ENCODE measurements at regions not wholly inside any gene's neighbourhood (a gene's known extent, or its start where the extent isn't known, plus 50 kb on each side); places are given as distances from the start of the nearest gene placed in this dataset.
"Not testable (repeated sequence)": the region's sequence is repeated elsewhere in the genome, so short reads cannot be mapped to it uniquely, and the experiment has no call there.

- Histone ChIP-seq H3K27ac (no peak overlapping the region), H3K4me1 (no peaks in the 10 kb centered on the region), H3K9me3 (no peaks in the 10 kb centered on the region), H3K4me2 (no peak overlapping the region), H3K4me3 (no peak overlapping the region)
- WGBS (ENCODE audit: missing lambda C conversion rate): 3% methylated on average over 1 of the region's 1 CpG
- POLR2A ChIA-PET: no interaction called here
- ATAC-seq (no peak), DNase-seq (ENCODE audit: low read depth in 1 of 2, low spot score in 1 of 2) (no peak), FAIRE-seq (no peak)
- TF ChIP-seq HMGXB4 (CRISPR knock-in tag; IDR thresholded peaks at IDR 0.05; ENCODE audit: borderline replicate concordance) (no peak), NPAS2 (CRISPR knock-in tag; IDR thresholded peaks at IDR 0.05; ENCODE audit: borderline replicate concordance) (no peak), NFE2L2 (conservative IDR thresholded peaks at IDR 0.05; ENCODE audit: low read length) (no peak), E2F6 (IDR thresholded peaks at IDR 0.05; ENCODE audit: borderline replicate concordance, low read depth) (no peak), CEBPB (IDR thresholded peaks at IDR 0.05) (no peak), JUN (IDR thresholded peaks at IDR 0.05) (no peak), FOSL2 (IDR thresholded peaks at IDR 0.05) (no peak), FOSL2 (CRISPR knock-in tag; IDR thresholded peaks at IDR 0.05) (no peak), ZNF302 (CRISPR knock-in tag; IDR thresholded peaks at IDR 0.05) (no peak), HES2 (IDR thresholded peaks at IDR 0.05) (no peak)
- CTCF ChIA-PET: no interaction called here
These were observed 160.9 kb upstream of the MME start for GRCh38 chr3:154919226-154919625.

- ATAC-seq: peak in 1 of 2 experiments; percentile 58; a peak in 2 of 6 replicates
- 0 out of 3 replicates have a peak, but pooled peaks cover 2% of the 10 kb centered on the region for H3K9me3 ChIP-seq
- POLR2A ChIA-PET: no interaction called here
These were observed 175.8 kb upstream of the MME start for GRCh38 chr3:154904328-154904727.

GRCh38 chr3:154902495-154902894 is 177.6 kb upstream of the MME start:
- H3K9me3 ChIP-seq; ATAC-seq; H3K4me3 ChIP-seq; H3K4me1 ChIP-seq; DNase-seq (ENCODE audit: low read depth in 1 of 2, low spot score in 1 of 2); POLR2A ChIA-PET; H3K27ac ChIP-seq; FAIRE-seq; H3K4me2 ChIP-seq: not testable (repeated sequence)
- CTCF ChIA-PET: interaction anchor here (0.9 kb wide), 1 partner anchor 144 kb away, joined by 3 read pairs; no protein-coding TSS in a partner anchor

More at GRCh38 chr3:154904328-154904727, 175.8 kb upstream of the MME start:
- DNase-seq (ENCODE audit: low read depth in 1 of 2, low spot score in 1 of 2) (peak in 1 of 2 experiments; percentile 11), FAIRE-seq (no peak)
- Histone ChIP-seq H3K4me2 (no peak overlapping the region), H3K27ac (no peak overlapping the region), H3K4me1 (no peaks in the 10 kb centered on the region), H3K4me3 (no peak overlapping the region)
- TF ChIP-seq MYC (IDR thresholded peaks at IDR 0.05; ENCODE audit: borderline replicate concordance, low read length) (no peak), MAZ (IDR thresholded peaks at IDR 0.05; ENCODE audit: borderline replicate concordance, low read depth, low read length) (no peak), NPAS2 (CRISPR knock-in tag; IDR thresholded peaks at IDR 0.05; ENCODE audit: borderline replicate concordance) (no peak), ATOH8 (CRISPR knock-in tag; IDR thresholded peaks at IDR 0.05; ENCODE audit: low read depth) (no peak), JUNB (IDR thresholded peaks at IDR 0.05) (no peak)
- 0% methylated on average over 2 of the region's 2 CpGs for WGBS (ENCODE audit: missing lambda C conversion rate)
- CTCF ChIA-PET: interaction anchor here (1.7 kb wide), 1 partner anchor 419 kb away, joined by 5 read pairs; no protein-coding TSS in a partner anchor

GRCh38 chr3:154901278-154901677 is 178.8 kb upstream of the MME start:
- POLR2A ChIA-PET: no interaction called here
- H3K4me2 ChIP-seq: no peak overlapping the region
- ATAC-seq (no peak), FAIRE-seq (no peak), DNase-seq (ENCODE audit: low read depth in 1 of 2, low spot score in 1 of 2) (no peak)
- no peak overlapping the region for H3K4me3 ChIP-seq
- H3K27ac ChIP-seq: no peak overlapping the region
- WGBS (ENCODE audit: missing lambda C conversion rate): 45% methylated on average over 2 of the region's 2 CpGs
- H3K4me1 ChIP-seq: no peaks in the 10 kb centered on the region
- CTCF ChIA-PET: no interaction called here
- H3K9me3 ChIP-seq: 0 out of 3 replicates have a peak, but pooled peaks cover 2% of the 10 kb centered on the region
- TF ChIP-seq ZFP36 (IDR thresholded peaks at IDR 0.05; ENCODE audit: borderline replicate concordance, partially characterized antibody) (no peak), MYC (IDR thresholded peaks at IDR 0.05; ENCODE audit: borderline replicate concordance, low read length) (no peak), RNF2 (IDR thresholded peaks at IDR 0.05; ENCODE audit: borderline replicate concordance, low read depth) (no peak), ZSCAN20 (CRISPR knock-in tag; IDR thresholded peaks at IDR 0.05) (no peak), USF2 (IDR thresholded peaks at IDR 0.05) (no peak), HOXB5 (CRISPR knock-in tag; IDR thresholded peaks at IDR 0.05) (no peak), RFX5 (IDR thresholded peaks at IDR 0.05) (no peak), SREBF2 (IDR thresholded peaks at IDR 0.05) (no peak), BHLHE40 (IDR thresholded peaks at IDR 0.05; ENCODE audit: low read depth, low read length) (no peak), TP53 (CRISPR knock-in tag; IDR thresholded peaks at IDR 0.05) (no peak), RCOR1 (IDR thresholded peaks at IDR 0.05; ENCODE audit: low read depth, low read length) (no peak), EP300 (IDR thresholded peaks at IDR 0.05) (no peak), SMC3 (IDR thresholded peaks at IDR 0.05) (no peak), ZC3H11A (IDR thresholded peaks at IDR 0.05) (no peak), FOSB (CRISPR knock-in tag; IDR thresholded peaks at IDR 0.05) (no peak), MAFK (IDR thresholded peaks at IDR 0.05; ENCODE audit: partially characterized antibody) (no peak), CHD4 (IDR thresholded peaks at IDR 0.05; ENCODE audit: borderline replicate concordance) (no peak)

Data from A549 (cell line).